Colonic mucosa (tissue), 4 donors: ENCODE measurements at regions not wholly inside any gene's neighbourhood (a gene's known extent, or its start where the extent isn't known, plus 50 kb on each side); places are given as distances from the start of the nearest gene placed in this dataset.

Source experiments
- DNase-seq: peaks from one replicate; pipeline ENCODE4 v3.0.0-alpha.2; 2020
- H3K27ac ChIP-seq: fragments of 200-600 bp; one replicate; pipeline ENCODE4 v1.8.0; 2021
- H3K27me3 ChIP-seq: fragments of 200-600 bp; one replicate; pipeline ENCODE4 v1.8.0; 2021
- H3K36me3 ChIP-seq: fragments of 200-600 bp; one replicate; pipeline ENCODE4 v1.8.0; 2021
- H3K4me1 ChIP-seq: fragments of 200-600 bp; one replicate; pipeline ENCODE4 v1.8.0; 2021; ENCODE audit warnings: mild to moderate bottlenecking
- H3K4me3 ChIP-seq: fragments of 200-600 bp; one replicate; pipeline ENCODE4 v1.8.0; 2021
- H3K9ac ChIP-seq, 2 donors: one replicate each; pipeline ENCODE4 v1.7.0; 2013; ENCODE audit warnings: control low read depth in 2 of 2, low read depth in 2 of 2, low read length in 2 of 2
- H3K9me3 ChIP-seq: fragments of 200-600 bp; one replicate; pipeline ENCODE4 v1.8.0; 2021
- intact Hi-C: fragments of 100-400 bp; cut with DNase I; formaldehyde crosslinking; loops from one replicate; pipeline ENCODE4 v1.14.1; 2022
- TF ChIP-seq, protein P1 (sequence below): fragments of 200-600 bp; IDR thresholded peaks from one replicate; pipeline ENCODE4 v1.8.0; 2022; ENCODE audit warnings: antibody characterized with exemption, mild to moderate bottlenecking
- donor health status: healthy.
- donor health status: DM: no; HTN: no; CAD: no.
- donor health status: DM: no; HTN: no; CAD: no.

DNA sequence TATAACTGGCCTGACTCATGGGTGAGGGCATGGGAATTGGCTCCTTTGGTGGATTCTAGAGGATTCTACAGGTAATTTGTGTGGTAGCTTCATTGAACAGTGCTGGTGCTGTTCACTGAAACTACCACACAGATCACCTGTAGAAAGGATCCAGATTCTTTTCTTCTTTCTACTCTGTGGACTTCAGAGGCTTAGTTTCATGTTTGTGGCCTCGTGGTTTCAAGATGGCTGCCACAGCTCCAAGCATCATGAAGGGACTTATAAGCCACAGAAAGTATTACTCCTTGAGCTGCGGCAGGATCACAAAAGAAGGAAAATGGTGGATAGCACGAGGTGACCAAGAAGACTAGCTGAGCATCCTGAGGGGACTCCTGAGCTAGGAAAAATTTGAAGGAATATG lies 88.9 kb downstream of the ADCYAP1 start:
- no peak for DNase-seq
- no peak overlapping the region for H3K27ac ChIP-seq
- no peaks in the 10 kb centered on the region for H3K4me1 ChIP-seq
- intact Hi-C loops = no loop called here
- no peaks in the 10 kb centered on the region for H3K27me3 ChIP-seq
- H3K36me3 ChIP-seq = no peaks in the 10 kb centered on the region
- H3K9me3 ChIP-seq = no peaks in the 10 kb centered on the region
- H3K4me3 ChIP-seq = no peak overlapping the region
- TF ChIP-seq, protein P1, sequence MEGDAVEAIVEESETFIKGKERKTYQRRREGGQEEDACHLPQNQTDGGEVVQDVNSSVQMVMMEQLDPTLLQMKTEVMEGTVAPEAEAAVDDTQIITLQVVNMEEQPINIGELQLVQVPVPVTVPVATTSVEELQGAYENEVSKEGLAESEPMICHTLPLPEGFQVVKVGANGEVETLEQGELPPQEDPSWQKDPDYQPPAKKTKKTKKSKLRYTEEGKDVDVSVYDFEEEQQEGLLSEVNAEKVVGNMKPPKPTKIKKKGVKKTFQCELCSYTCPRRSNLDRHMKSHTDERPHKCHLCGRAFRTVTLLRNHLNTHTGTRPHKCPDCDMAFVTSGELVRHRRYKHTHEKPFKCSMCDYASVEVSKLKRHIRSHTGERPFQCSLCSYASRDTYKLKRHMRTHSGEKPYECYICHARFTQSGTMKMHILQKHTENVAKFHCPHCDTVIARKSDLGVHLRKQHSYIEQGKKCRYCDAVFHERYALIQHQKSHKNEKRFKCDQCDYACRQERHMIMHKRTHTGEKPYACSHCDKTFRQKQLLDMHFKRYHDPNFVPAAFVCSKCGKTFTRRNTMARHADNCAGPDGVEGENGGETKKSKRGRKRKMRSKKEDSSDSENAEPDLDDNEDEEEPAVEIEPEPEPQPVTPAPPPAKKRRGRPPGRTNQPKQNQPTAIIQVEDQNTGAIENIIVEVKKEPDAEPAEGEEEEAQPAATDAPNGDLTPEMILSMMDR = no peak
- H3K9ac ChIP-seq = no peak overlapping the region

DNA sequence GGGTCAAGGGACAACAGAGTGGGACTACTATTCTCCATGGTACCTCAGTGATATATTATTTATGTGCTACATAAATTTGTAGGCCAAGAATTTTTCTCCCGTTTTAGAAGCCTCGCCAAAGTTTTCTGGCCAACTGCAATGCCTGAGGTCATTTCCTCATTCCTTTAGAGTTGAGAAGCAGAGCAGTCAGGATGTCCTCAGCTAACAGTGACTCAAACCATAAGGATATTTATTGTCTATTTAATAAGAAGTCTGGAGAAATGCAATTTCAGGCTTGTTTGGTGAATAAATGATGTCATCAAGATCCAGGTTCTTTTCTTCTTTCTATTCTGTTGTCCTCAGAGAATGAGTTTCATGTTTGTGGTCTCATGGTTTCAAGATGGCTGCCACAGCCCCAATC lies 91.0 kb downstream of the ADCYAP1 start:
- intact Hi-C loops = no loop called here
- Histone ChIP-seq H3K27me3 (no peaks in the 10 kb centered on the region), H3K4me3 (no peak overlapping the region), H3K9me3 (no peaks in the 10 kb centered on the region), H3K9ac (no peak overlapping the region), H3K27ac (no peak overlapping the region), H3K4me1 (no peaks in the 10 kb centered on the region), H3K36me3 (no peaks in the 10 kb centered on the region)
- TF ChIP-seq, protein P1 = no peak
- DNase-seq = no peak

DNA sequence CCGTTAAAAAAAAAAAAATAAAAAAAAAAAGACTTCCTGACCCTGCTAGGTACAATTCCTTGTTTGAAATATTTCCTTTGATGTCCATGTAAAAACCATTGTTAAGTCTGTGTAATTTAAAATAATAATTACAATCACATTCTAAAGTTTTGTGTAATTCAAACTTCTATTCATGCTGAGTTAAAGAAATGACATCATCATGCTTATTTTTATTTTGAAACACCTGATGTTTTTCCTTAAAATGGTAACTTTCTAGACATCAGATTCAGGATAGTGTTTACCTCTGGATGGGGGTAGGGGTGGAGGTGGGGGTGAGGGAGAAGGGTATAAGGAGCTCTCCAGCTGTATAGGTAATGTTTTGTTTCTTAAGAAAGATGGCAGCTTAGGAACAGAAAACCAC lies 92.8 kb downstream of the ADCYAP1 start:
- Histone ChIP-seq H3K27ac (no peak overlapping the region), H3K9ac (no peak overlapping the region), H3K27me3 (no peaks in the 10 kb centered on the region), H3K9me3 (no peaks in the 10 kb centered on the region), H3K4me3 (no peak overlapping the region), H3K36me3 (no peaks in the 10 kb centered on the region), H3K4me1 (no peaks in the 10 kb centered on the region)
- TF ChIP-seq, protein P1 = no peak
- no peak for DNase-seq
- intact Hi-C loops = no loop called here

DNA sequence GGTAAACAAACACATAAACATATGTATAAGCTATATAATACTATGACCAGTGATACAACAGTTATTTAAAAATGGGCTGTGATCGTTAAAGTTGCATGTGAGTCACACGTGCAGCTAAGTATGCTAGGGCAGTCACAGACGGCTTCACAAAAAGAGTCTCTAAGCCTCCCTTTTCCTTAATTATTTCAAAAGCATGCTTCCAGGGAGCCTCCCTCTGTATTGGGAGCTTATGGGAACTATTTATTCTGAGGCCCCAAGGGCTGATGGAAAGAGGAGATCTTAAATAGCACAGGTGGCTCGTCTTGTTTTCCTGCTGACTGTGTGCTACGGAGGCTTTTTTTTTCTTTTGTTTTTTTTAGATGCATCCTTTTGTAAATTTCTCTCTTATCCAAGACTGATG lies 94.3 kb downstream of the ADCYAP1 start:
- Histone ChIP-seq H3K9ac (no peak overlapping the region), H3K27me3 (no peaks in the 10 kb centered on the region), H3K27ac (no peak overlapping the region), H3K4me1 (no peaks in the 10 kb centered on the region), H3K36me3 (no peaks in the 10 kb centered on the region), H3K9me3 (no peaks in the 10 kb centered on the region), H3K4me3 (no peak overlapping the region)
- intact Hi-C loops = no loop called here
- DNase-seq = no peak
- TF ChIP-seq, protein P1 = no peak

DNA sequence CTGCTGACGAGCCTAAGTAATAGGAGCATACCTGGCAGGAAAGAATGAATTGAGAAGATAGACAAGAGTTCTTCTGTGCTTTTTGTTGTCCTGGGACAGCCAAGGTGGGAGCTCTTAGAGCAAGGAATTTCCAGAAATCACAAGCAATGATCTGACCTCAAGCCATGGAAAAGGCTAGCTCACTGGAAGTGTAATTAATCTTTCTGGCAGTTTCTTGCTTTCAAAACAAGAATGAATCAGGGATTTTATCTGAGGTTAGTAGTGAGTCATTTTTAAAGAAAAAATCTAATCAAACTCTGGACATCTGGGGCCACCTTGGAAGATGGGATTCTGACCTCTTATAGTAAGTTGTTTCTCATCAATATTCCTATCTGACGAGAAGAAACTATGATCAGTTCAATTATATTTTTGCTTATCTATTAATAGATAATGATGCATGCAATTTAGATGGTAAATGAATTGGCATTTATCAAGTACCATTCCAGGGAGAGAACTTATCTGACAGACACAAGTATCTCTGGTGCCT lies 98.0 kb downstream of the ADCYAP1 start:
- Histone ChIP-seq H3K4me1 (no peaks in the 10 kb centered on the region), H3K4me3 (no peak overlapping the region), H3K9me3 (no peaks in the 10 kb centered on the region), H3K27ac (no peak overlapping the region), H3K9ac (no peak overlapping the region), H3K27me3 (no peaks in the 10 kb centered on the region), H3K36me3 (no peaks in the 10 kb centered on the region)
- TF ChIP-seq, protein P1 = no peak
- intact Hi-C loops = no loop called here
- DNase-seq = no peak

DNA sequence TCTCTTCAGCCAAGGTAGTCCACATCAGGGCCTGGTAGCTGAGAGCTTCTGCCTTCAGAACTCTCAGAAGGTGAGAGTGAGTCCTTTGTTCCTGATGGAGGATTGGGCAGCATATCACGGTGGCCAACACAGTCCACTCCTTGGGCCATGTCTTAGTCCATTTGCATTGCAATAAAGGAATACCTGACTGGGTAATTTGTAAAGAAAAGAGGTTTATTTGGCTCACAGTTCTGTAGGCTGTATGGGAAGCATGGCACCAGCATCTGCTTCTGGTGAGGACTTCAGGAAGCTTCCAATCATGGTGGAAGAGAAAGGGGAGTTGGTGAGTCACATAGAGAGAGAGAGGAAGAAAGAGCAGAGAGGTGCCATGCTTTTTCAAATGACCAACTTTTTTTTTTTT lies 98.8 kb downstream of the ADCYAP1 start:
- H3K4me1 ChIP-seq = no peaks in the 10 kb centered on the region
- intact Hi-C loops = no loop called here
- no peaks in the 10 kb centered on the region for H3K27me3 ChIP-seq
- H3K27ac ChIP-seq = no peak overlapping the region
- TF ChIP-seq, protein P1 = no peak
- H3K36me3 ChIP-seq = no peaks in the 10 kb centered on the region
- H3K9ac ChIP-seq = no peak overlapping the region
- no peak for DNase-seq
- H3K4me3 ChIP-seq = no peak overlapping the region
- no peaks in the 10 kb centered on the region for H3K9me3 ChIP-seq
